Kasumi-1 (cell line): ENCODE measurements at regions not wholly inside any gene's neighbourhood (a gene's known extent, or its start where the extent isn't known, plus 50 kb on each side); places are given as distances from the start of the nearest gene placed in this dataset.

ENCODE experiments used
- DNase-seq, 2 experiments: peaks; one replicate each; lab custom pipeline; 2025; lab: John Stamatoyannopoulos, UW

- no peak for DNase-seq
Observed at GRCh38 chr2:120936476-120937334, 201.0 kb downstream of the GLI2 start.

- no peak for DNase-seq
Observed at GRCh38 chr2:120937686-120938044, 202.0 kb downstream of the GLI2 start.

DNA sequence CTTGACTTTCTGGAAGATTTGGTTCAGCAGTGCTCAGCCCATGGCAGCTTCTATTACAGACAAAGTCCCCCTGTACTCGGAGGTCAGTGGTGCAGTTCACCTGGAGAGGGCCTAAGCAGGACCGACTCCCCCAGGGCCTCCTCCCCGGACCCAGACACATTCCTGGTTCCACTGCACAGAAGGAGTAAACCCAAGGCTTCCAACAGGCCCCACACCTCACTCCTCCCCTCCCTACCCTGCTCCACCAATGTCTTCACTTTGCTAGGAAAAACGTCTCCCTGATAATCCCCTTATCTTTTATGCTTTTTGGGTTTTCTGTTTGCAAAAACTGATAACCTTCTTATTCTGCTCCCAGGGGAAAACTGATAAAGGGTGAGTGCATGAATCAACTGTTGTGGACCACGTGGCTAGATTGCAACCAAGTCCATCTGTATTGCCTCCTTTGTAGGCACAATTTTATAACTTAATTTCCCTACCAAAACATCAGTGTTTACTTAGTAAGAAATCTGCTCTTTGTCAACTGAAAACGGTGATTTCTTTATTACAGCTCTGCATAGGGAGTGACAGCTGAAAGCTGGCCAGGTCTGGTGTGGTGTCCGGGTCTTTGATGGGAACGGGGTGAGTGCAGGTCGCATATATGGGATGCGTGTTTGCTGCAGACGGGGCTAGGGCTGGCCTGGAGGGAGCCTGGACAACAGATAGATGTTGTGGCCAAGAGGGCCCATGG, 202.5 kb downstream of the GLI2 start:
- DNase-seq, result no peak

DNA sequence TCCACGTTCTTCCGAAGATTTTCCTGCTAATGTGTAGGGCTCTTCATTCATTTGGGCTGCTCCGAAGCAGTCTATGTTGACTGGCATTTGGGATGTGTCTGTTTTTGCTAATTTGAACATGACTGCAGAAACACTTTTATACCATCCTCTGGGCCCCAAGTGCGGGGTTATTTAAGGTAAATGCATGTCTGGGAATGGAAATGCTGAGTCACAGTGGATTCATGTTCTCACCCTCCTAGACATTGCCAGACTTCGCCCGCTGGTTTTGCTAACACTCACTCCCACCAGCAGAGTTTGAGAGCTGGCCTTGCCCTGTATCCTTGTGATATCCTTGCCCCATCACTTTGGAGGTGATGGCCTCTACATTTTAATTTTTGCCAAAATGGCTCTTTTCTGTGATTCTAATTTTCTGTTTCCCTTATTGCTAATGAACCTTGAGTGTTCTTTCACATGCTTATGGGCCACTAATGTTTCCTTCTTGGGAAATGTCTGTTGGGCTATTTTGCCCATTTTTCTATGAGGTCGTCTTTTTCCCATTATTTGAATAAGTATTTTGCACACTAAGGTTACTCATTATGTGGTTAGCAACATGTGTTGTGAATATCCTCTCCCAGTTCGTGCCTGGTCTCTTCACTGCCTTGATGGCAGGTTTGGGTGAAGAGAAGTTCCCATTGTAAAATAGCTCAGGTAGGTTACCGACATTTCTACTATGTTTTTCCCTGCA, 204.1 kb downstream of the GLI2 start:
- DNase-seq, result no peak

GRCh38 chr2:120940319-120940696, 204.6 kb downstream of the GLI2 start:
- no peak for DNase-seq

- DNase-seq, result no peak
Observed at GRCh38 chr2:120940726-120941256, 205.1 kb downstream of the GLI2 start.

DNA sequence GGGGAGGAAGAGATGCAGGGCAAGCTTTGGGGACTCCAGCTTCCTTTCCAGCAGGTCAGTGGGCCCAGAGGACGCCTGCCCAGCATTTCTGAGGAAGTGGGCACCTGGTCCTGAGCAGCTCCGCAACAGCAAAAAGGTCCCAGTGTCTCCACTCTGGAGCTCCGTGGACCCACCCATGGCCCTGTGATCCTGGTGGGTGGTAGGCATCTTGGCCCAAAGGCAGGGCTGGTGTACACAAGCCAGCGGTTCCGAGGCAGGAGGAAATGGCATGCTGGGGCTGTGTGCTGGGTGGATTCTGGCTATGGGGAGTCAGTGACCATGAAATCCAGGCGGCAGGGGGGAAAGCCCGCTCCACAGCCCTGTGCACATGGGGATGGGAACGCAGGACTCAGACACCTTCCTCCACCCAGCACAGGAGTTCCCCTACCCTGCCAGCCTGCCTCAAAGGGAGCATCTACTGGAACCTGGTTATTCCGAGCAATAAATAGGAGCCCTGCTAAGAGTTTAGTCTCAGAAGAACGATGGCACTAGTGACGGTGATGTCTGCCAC, 206.0 kb downstream of the GLI2 start:
- no peak for DNase-seq

DNA sequence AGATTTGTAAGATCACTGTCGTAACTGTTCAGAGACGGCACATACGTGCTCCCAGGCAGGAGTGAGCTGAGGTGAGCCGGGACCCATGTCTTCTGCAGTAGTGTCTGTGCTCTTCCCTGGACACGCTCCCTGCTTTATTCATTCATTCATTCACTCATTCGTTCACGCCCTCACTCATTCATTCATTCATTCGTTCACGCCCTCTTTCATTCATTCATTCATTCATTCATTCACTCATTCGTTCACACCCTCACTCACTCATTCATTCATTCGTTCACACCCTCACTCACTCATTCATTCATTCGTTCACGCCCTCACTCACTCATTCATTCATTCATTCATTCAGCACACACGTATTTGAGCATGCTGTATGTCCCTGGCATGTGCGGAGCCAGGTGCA, 207.0 kb downstream of the GLI2 start:
- no peak for DNase-seq

- DNase-seq, result no peak
Observed at GRCh38 chr2:120943403-120944034, 207.9 kb downstream of the GLI2 start.

DNA sequence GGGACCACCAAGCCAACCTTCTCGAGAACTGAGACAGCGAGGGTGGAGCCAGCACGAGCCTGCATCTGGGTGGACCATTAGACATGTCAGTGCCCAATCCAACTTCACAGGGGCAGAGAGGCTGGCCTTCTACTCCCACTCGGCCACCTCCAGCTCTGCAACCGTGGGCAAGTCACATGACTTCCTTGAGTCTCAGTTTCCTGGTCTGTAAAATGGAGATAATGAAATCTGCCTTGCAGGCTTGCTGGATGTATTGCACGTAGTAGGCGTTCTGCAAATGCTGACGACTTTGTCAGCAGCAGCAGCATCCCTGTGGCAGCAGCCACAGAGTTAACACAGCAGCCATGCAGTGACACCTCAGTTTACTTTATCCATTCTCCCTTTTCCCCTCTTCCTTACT, 208.9 kb downstream of the GLI2 start:
- DNase-seq, result no peak

DNA sequence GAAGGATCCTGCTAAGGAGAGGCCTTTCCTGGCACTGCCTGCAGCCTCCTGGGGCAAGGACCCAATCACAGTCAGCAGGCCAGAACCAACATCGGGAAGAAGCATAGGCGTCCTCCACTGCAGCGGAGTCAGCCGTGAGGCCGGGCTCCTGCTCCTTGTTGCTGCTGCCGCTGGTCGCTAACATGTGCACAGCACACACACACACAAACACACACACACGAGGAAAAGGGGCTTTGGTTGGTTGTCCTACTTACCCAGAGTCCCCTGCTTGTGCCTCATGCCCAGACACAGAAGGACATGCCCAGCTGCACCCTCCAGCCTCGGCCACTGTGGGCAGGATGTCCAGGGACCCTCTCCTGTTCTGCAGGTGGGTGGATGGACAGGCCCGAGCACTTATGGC, 209.4 kb downstream of the GLI2 start:
- DNase-seq, result no peak

DNA sequence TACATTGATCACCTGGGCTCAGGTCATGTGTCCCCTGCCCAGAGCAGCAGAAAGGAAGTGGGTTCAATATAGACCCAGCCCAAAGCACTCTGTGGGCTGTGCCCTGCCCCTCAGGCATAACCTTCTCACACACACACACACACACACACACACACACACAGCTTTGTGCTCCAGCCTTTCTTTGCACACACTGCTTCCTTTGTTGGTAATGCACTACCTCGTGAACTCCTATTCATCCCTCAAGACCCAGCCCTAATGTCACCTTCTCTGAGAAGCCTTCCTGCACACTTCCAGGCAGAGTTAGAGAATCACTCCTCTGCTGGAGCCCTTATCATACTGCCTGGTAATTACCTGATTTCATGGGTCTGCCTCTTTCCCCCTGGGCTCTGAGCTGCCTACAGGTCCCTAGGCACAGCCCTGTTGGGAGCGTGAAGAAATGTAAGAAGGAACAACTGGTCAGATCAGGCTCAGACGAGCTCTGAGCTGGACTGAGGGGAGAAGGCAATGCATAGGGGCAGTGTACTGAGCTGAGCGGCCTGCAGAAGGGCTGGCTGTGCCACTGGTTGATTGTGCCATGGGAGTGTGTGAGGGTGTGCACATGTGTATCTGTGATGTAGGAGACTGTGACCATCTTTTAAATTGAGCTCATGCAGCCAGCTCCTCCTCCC, 210.3 kb downstream of the GLI2 start:
- no peak for DNase-seq

GRCh38 chr2:120947327-120947726, 211.7 kb downstream of the GLI2 start:
- no peak for DNase-seq

DNA sequence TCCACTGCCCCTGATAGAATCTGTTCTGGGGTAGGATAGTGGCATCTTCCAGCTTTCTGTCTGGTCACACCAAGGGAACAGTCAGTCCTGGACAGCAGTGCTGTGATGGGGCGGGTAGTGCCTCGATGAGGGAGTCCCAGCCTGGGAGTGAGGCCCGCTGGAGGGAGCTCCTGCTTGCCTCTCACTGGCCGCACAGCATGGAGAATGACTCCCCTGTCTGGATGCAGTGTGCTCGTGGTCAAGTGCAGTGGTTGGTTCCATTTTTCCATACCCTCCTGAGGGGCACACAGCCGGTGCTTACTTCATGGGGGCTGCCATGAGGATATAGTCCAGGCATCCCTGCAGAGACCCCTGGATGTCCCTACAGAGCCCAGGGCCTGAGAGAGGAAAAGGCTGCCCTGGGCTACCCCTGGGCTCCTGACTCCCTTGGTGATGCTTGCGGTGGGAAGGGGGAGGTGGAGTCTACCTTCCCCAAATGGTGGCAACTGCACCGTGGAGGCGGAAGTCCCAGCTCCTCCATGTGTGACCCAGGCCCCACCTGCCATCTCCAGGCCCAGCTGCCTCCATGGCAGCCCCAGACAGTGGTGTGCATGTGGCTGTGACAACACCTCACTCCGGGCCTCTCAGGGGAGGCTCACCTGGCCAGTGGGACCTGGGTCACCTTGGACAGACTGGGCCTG, 212.5 kb downstream of the GLI2 start:
- DNase-seq, result no peak

DNA sequence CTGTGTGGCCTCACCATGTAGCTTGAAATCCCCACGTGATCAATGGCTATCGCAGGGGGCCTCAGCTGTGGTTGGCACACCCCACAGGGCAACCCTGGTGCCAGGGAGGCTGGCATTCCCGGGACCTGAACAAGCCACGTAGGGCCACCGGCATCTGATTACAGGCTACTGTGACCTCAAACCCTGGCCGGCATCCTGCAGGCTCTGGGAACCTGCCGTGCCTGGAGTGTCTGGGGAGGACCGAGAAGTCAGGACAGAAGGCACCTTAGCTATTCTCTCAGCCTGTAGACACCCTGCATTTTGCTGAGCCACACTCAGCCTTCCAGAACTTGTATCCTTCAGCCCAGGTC, 213.0 kb downstream of the GLI2 start:
- DNase-seq, result no peak

DNA sequence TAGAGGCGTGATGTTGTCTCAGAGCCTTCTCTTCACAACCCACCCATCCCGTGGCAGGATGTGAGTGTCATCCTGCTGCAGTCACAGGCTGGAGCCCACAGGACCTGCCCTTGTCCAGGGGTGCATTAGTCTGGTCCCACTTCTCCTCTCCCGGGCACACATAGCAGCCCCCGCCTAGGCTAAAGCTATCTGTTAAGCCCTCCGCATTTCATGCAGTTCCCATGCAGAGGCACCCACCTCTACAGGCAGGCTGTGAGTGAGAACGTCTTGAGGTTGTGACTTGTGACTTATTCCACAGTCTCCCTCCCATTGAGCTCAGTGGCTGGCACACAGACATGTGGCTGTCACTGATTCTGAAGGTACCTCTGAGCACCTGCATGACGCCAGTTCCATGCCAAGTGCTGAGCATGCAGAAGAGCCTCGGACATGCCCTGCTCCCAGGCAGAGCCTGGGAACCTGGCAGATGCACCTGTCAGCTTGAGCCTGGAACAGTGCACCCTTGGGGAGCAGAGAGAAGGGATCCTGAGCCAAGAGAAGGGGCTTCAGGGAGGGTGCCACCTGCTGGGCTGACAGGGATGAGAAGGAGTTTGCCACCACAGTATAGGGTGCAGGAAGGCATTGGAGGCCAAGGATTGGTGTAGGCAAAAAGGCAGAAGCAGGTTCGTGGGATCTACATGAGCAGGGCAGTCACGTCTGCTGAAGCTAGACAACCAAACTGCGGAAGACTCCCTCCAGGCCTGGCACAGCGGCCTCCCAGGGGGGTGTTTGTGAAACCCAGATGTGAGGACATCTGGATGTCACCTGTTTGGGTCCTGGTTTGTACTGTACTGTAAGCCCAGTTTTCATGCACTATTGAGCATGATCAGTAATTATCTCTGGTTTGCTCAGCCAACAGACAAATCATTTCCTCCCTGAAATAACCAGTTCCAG, 213.6 kb downstream of the GLI2 start:
- DNase-seq, result peak; percentile 5 to 20

- no peak for DNase-seq
Observed at GRCh38 chr2:120949957-120950590, 214.4 kb downstream of the GLI2 start.

- DNase-seq, result no peak
Observed at GRCh38 chr2:120951693-120952092, 216.0 kb downstream of the GLI2 start.

GRCh38 chr2:120952318-120952717, 216.7 kb downstream of the GLI2 start:
- DNase-seq, result no peak
